ENCODE measurements at regions not wholly inside any gene's neighbourhood (a gene's known extent, or its start where the extent isn't known, plus 50 kb on each side); places are given as distances from the start of the nearest gene placed in this dataset.

DNA sequence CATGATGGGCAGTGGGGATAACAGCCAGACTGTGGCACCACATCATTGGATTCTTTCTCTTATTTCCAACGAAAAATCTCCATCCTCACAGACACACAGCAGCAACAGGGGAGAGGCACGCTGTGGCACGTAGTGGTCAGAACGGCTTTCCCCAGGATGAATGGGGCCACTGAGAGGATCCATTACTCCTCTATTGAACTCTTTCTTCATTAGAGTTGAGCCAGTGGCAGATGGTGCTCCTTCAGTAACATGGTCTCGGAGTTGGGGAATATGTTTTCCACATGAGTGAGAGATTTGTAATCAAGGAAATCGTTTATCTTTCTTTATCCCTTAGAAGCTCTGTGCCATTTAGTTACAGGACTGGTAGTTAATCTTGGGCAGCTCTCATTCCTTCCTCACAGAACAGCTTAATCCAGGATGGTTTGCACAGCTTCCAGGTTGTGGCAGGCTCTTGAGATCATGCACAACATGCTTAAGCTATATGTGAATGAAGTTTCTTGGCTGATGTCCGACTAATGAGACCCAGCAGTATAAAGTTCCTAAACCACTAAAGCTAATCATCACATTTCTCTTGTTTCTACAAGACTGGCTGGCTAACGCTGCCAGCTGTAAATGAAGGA is 180.5 kb upstream of the SLC10A2 start:
- no peak for TF ChIP-seq POLR2AphosphoS5 (IDR thresholded peaks at IDR 0.05; ENCODE audit: low read depth, low read length)
- TF ChIP-seq POLR2A (IDR thresholded peaks at IDR 0.05; ENCODE audit: low read depth, low read length), result no peak

Measured in GM12891 (cell line).